Heart left ventricle (tissue), 16 donors: ENCODE measurements at regions not wholly inside any gene's neighbourhood (a gene's known extent, or its start where the extent isn't known, plus 50 kb on each side); places are given as distances from the start of the nearest gene placed in this dataset.

ENCODE experiments used
- ATAC-seq, 4 donors: fragments of 200-7000 bp; cut with Tn5 transposase; one replicate each; pipeline ENCODE4 v1.9.1; 2020 to 2022; ENCODE audit warnings: moderate library complexity in 4 of 4, mild to moderate bottlenecking in 3 of 4, moderate number of reproducible peaks in 1 of 4
- DNase-seq, 5 donors: peaks; one replicate each; pipeline ENCODE4 v3.0.0-alpha.2; 2020
- H3K27ac ChIP-seq, 12 donors: fragments of 200-600 bp; sonication (generic) in 4 of 12; one replicate each; pipeline versions ENCODE4 v1.5.0 to v1.8.0; 2016 to 2022; ENCODE audit warnings: mild to moderate bottlenecking in 2 of 12
- H3K27me3 ChIP-seq, 9 donors: fragments of 200-600 bp; sonication (generic) in 2 of 9; one replicate each; pipeline versions ENCODE4 v1.5.1 to v1.8.0; 2016 to 2022; ENCODE audit warnings: mild to moderate bottlenecking in 3 of 9
- H3K36me3 ChIP-seq, 9 donors: fragments of 200-600 bp; sonication (generic) in 2 of 9; one replicate each; pipeline versions ENCODE4 v1.5.0 to v1.8.0; 2018 to 2022; ENCODE audit warnings: mild to moderate bottlenecking in 2 of 9
- H3K4me1 ChIP-seq, 12 donors: fragments of 200-600 bp; sonication (generic) in 4 of 12; one replicate each; pipeline versions ENCODE4 v1.5.0 to v1.8.0; 2016 to 2022; ENCODE audit warnings: mild to moderate bottlenecking in 3 of 12
- H3K4me3 ChIP-seq, 12 donors: fragments of 200-600 bp; sonication (generic) in 4 of 12; one replicate each; pipeline versions ENCODE4 v1.5.0 to v1.8.0; 2017 to 2022; ENCODE audit warnings: mild to moderate bottlenecking in 9 of 12, moderate library complexity in 4 of 12
- H3K9me3 ChIP-seq, 12 donors: fragments of 200-600 bp; sonication (generic) in 4 of 12; one replicate each; pipeline versions ENCODE4 v1.5.0 to v1.8.0; 2016 to 2022; ENCODE audit warnings: mild to moderate bottlenecking in 1 of 12
- POLR2A ChIP-seq, 2 donors: fragments of 450-650 bp; IDR thresholded peaks; one replicate each; pipeline ENCODE4 v1.6.1; 2017; ENCODE audit warnings: antibody characterized with exemption in 2 of 2, mild to moderate bottlenecking in 2 of 2, moderate library complexity in 2 of 2
- WGBS, 4 donors: extraction: QIAGEN DNeasy Blood & Tissue Kit in 2 of 4; methylation state at CpG; one replicate each; pipeline versions ENCODE4 v1.1.5 to v1.1.7; 2013 to 2018; 5-methylcytosine and 5-hydroxymethylcytosine counted together
- intact Hi-C, 10 donors: fragments of 100-400 bp; cut with DNase I; formaldehyde crosslinking; loops; one replicate each; pipeline versions ENCODE4 v1.11.1 to v1.14.2; 2022
- TF ChIP-seq, protein P1 (sequence below), 12 donors: fragments of 200-600 bp; sonication (generic) in 4 of 12; IDR thresholded peaks; one replicate each; pipeline versions ENCODE4 v1.5.0 to v1.8.0; 2018 to 2022; ENCODE audit warnings: antibody characterized with exemption in 12 of 12, mild to moderate bottlenecking in 5 of 12
- donor health status: ischemic (EF 13 %, LVEDD 7.1; RV severe dilation, severe dysfunction).
- donor health status: healthy with polysubstance abuse.
- donor health status: DM: no; HTN: yes; CAD: no.
- donor health status: DM: no; HTN: no; CAD: no.
- donor health status: ischemic (EF 25% LVEDD 6.9; RV normal size, moderate dysfunction).
- donor health status: ischemic (EF 25% LVEDD 5.7; RV mildly dilated, moderate dysfunction).
- donor health status: healthy.
- donor health status: DM: yes; HTN: yes; CAD: no.
- donor health status: ischemic (EF 35%, LVEDD 5.7; RV mildly dilated, moderate dysfunction).
- donor health status: nonischemic (EF 11% LVEDD 7.7; RV severe dilation, severe dysfunction).
- donor health status: DM: yes; HTN: yes; CAD: no.
- donor health status: PGD.
- donor health status: ischemic (EF 29% LVEDD 5.4; RV normal size, mild dysfunction).
- donor health status: nonischemic (EF 23%, LVEDD 6.1; RV moderate dilation, normal function).

- ATAC-seq = no peak
- no peaks in the 10 kb centered on the region for H3K27me3 ChIP-seq
- 76 to 84% (median 82%) methylated on average over 8 of the region's 8 CpGs for WGBS, 4 donors
Observed at GRCh38 chr9:86821006-86821845, 126.1 kb downstream of the GAS1 start.

DNA sequence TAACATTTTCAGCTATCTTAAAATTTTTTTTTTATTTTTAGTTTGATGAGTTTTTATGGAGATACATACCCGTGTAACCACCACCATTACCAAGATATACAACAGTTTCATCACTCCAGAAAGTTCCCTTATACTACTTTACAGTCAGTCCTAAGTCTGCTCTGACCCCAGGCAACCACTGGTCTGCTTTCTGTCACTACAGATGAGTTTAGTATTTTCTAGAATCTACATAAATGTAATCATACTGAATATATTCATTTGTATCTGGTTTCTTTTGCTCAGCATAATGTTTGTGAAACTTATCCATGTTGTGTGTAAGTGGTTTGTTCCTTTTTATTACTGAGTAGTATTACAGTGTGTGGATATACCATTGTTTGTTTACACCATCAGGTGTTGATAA is 127.8 kb downstream of the GAS1 start:
- intact Hi-C loops = no loop called here

More at GRCh38 chr9:86821006-86821845, 126.1 kb downstream of the GAS1 start:
- H3K36me3 ChIP-seq = no peaks in the 10 kb centered on the region
- no peak overlapping the region for H3K4me3 ChIP-seq
- TF ChIP-seq, protein P1, sequence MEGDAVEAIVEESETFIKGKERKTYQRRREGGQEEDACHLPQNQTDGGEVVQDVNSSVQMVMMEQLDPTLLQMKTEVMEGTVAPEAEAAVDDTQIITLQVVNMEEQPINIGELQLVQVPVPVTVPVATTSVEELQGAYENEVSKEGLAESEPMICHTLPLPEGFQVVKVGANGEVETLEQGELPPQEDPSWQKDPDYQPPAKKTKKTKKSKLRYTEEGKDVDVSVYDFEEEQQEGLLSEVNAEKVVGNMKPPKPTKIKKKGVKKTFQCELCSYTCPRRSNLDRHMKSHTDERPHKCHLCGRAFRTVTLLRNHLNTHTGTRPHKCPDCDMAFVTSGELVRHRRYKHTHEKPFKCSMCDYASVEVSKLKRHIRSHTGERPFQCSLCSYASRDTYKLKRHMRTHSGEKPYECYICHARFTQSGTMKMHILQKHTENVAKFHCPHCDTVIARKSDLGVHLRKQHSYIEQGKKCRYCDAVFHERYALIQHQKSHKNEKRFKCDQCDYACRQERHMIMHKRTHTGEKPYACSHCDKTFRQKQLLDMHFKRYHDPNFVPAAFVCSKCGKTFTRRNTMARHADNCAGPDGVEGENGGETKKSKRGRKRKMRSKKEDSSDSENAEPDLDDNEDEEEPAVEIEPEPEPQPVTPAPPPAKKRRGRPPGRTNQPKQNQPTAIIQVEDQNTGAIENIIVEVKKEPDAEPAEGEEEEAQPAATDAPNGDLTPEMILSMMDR (IDR thresholded peaks at IDR 0.05) = no peak
- no peak for TF ChIP-seq POLR2A (IDR thresholded peaks at IDR 0.05)
- DNase-seq = no peak
- no peak overlapping the region for H3K27ac ChIP-seq
- H3K9me3 ChIP-seq = peaks cover 0 to 17% (median 8%) of the 10 kb centered on the region in 12 donors
- no peaks in the 10 kb centered on the region for H3K4me1 ChIP-seq
- intact Hi-C loops = no loop called here

DNA sequence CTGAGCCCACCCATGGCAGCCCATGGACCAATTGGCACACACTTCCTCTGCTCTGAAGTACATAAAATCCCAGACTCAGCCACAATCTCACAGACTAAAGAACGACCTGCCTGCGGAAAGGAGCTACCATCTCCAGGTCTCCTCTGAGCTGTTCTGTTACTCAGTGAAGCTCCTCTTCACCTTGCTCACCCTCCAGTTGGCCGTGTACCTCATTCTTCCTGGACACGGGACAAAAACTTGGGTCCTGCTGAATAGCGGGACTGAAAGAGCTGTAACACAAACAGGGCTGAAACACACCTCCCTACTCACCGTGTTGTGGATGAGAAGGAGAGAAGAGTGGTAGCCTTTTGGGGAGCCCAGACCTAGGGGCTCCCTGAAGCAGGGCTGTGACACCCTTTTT is 128.7 kb downstream of the GAS1 start:
- no peaks in the 10 kb centered on the region for H3K36me3 ChIP-seq
- intact Hi-C loops = no loop called here
- no peaks in the 10 kb centered on the region for H3K27me3 ChIP-seq
- WGBS, 4 donors = 93 to 98% (median 94%) methylated on average over 6 of the region's 6 CpGs
- no peak overlapping the region for H3K27ac ChIP-seq
- ATAC-seq = no peak
- no peak overlapping the region for H3K4me3 ChIP-seq
- peaks cover 0 to 17% (median 8%) of the 10 kb centered on the region in 12 donors for H3K9me3 ChIP-seq
- DNase-seq = no peak
- no peak for TF ChIP-seq POLR2A (IDR thresholded peaks at IDR 0.05)
- TF ChIP-seq, protein P1 (IDR thresholded peaks at IDR 0.05) = no peak
- H3K4me1 ChIP-seq = no peaks in the 10 kb centered on the region

More for the DNA sequence above, 127.8 kb downstream of the GAS1 start:
- DNase-seq = no peak
- Histone ChIP-seq H3K9me3 (peaks cover 0 to 17% (median 8%) of the 10 kb centered on the region in 12 donors), H3K27me3 (no peaks in the 10 kb centered on the region), H3K27ac (no peak overlapping the region), H3K4me1 (no peaks in the 10 kb centered on the region), H3K36me3 (no peaks in the 10 kb centered on the region), H3K4me3 (no peak overlapping the region)
- no peak for TF ChIP-seq POLR2A (IDR thresholded peaks at IDR 0.05)
- TF ChIP-seq, protein P1 (IDR thresholded peaks at IDR 0.05) = no peak
- no peak for ATAC-seq
- WGBS, 4 donors = 79 to 89% (median 82%) methylated on average over 1 of the region's 1 CpG

- intact Hi-C loops = no loop called here
Observed at GRCh38 chr9:86816868-86817267, 130.4 kb downstream of the GAS1 start.

More at GRCh38 chr9:86816868-86817267, 130.4 kb downstream of the GAS1 start:
- DNase-seq = no peak
- TF ChIP-seq, protein P1 (IDR thresholded peaks at IDR 0.05) = no peak
- TF ChIP-seq POLR2A (IDR thresholded peaks at IDR 0.05) = no peak
- Histone ChIP-seq H3K9me3 (peaks cover 0 to 17% (median 8%) of the 10 kb centered on the region in 12 donors), H3K27me3 (no peaks in the 10 kb centered on the region), H3K36me3 (no peaks in the 10 kb centered on the region), H3K4me3 (no peak overlapping the region), H3K27ac (no peak overlapping the region), H3K4me1 (no peaks in the 10 kb centered on the region)
- no peak for ATAC-seq
- 94 to 97% (median 96%) methylated on average over 5 of the region's 5 CpGs for WGBS, 4 donors
